ENCODE measurements at regions not wholly inside any gene's neighbourhood (a gene's known extent, or its start where the extent isn't known, plus 50 kb on each side); places are given as distances from the start of the nearest gene placed in this dataset.

DNA sequence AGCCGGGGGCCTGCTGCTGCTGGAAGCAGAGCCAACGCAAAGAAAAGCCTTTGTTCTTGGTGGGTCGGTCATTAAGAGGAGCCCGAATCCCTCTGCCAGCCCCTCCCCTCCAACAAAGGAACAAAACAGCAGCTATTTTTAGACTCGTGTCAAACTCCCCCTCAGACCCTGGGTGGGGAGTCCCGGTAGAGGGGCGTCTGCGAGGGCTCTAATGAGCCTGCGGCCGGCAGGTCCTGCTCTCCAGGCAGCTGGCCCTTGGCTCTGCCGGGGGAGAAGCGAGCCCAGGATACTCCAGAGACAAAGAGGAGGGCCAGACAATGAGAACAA, 114.0 kb downstream of the LHX2 start:
- no peak overlapping the region for H3K27ac ChIP-seq
- DNase-seq = no peak
- no TSS peak for BruUV-seq (replicated peaks)
- H3K4me2 ChIP-seq = no peak overlapping the region
- no peak overlapping the region for H3K4me3 ChIP-seq
- H3K36me3 ChIP-seq (ENCODE audit: low read depth) = no peaks in the 10 kb centered on the region
- no peak overlapping the region for H2AFZ ChIP-seq
- H3K27me3 ChIP-seq (ENCODE audit: insufficient read depth, low read depth) = no peaks in the 10 kb centered on the region
- no peaks in the 10 kb centered on the region for H4K20me1 ChIP-seq (ENCODE audit: insufficient read depth)
- H3K79me2 ChIP-seq (ENCODE audit: low read depth) = no peaks in the 10 kb centered on the region
- intact Hi-C loops (cut with micrococcal nuclease; ENCODE audit: unreplicated experiment) = loop anchor here (5.0 kb wide), 1 partner anchor 132 kb away; the partner anchor contains the start of gene NEK6
- TF ChIP-seq CTCF (conservative IDR thresholded peaks at IDR 0.05) = no peak
- TF ChIP-seq EZH2 (IDR thresholded peaks at IDR 0.05; ENCODE audit: low read depth) = no peak
- no peaks in the 10 kb centered on the region for H3F3A ChIP-seq (ENCODE audit: insufficient read depth, low read depth)
- H3K4me1 ChIP-seq (replicated peaks; ENCODE audit: insufficient read depth) = no peaks in the 10 kb centered on the region
- ChIA-PET CTCF (interaction anchor here (0.6 to 0.9 kb wide), 2 partner anchors 142 to 1304 kb away, joined by 3 to 4 read pairs; no protein-coding TSS in a partner anchor), POLR2A (ENCODE audit: unreplicated experiment) (no interaction called here)
- no peaks in the 10 kb centered on the region for H3K9me3 ChIP-seq (ENCODE audit: insufficient read depth, low read depth)
- no peaks in the 10 kb centered on the region for H3K9me2 ChIP-seq (ENCODE audit: insufficient read depth)

- Histone ChIP-seq H3K9me2 (ENCODE audit: insufficient read depth) (no peaks in the 10 kb centered on the region), H3K79me2 (ENCODE audit: low read depth) (no peaks in the 10 kb centered on the region), H3K36me3 (ENCODE audit: low read depth) (no peaks in the 10 kb centered on the region), H3K4me3 (no peak overlapping the region), H4K20me1 (ENCODE audit: insufficient read depth) (no peaks in the 10 kb centered on the region), H3K4me1 (replicated peaks; ENCODE audit: insufficient read depth) (no peaks in the 10 kb centered on the region), H3K9me3 (ENCODE audit: insufficient read depth, low read depth) (no peaks in the 10 kb centered on the region), H3K27ac (no peak overlapping the region), H3K4me2 (no peak overlapping the region), H3K27me3 (ENCODE audit: insufficient read depth, low read depth) (no peaks in the 10 kb centered on the region), H2AFZ (no peak overlapping the region), H3F3A (ENCODE audit: insufficient read depth, low read depth) (no peaks in the 10 kb centered on the region)
- ChIA-PET POLR2A (ENCODE audit: unreplicated experiment) (interaction anchor here (0.5 to 0.6 kb wide), 2 partner anchors 275 to 1222 kb away, joined by 3 to 9 read pairs; partner anchors contain the start of gene RC3H2), CTCF (interaction anchor here (1.2 to 1.9 kb wide), 3 partner anchors 193 to 266 kb away, joined by 3 to 6 read pairs (median 3); no protein-coding TSS in a partner anchor)
- intact Hi-C loops (cut with micrococcal nuclease; ENCODE audit: unreplicated experiment) = loop anchor here (1.0 to 5.0 kb wide), 3 partner anchors 130 to 266 kb away; partner anchors contain the start of gene NEK6
- DNase-seq = peak; percentile 67 to 81
- peak; percentile 99 for TF ChIP-seq CTCF (conservative IDR thresholded peaks at IDR 0.05)
- TF ChIP-seq EZH2 (IDR thresholded peaks at IDR 0.05; ENCODE audit: low read depth) = no peak
- BruUV-seq (replicated peaks) = no TSS peak
Measured at GRCh38 chr9:124126648-124127646, 115.4 kb downstream of the LHX2 start.

DNA sequence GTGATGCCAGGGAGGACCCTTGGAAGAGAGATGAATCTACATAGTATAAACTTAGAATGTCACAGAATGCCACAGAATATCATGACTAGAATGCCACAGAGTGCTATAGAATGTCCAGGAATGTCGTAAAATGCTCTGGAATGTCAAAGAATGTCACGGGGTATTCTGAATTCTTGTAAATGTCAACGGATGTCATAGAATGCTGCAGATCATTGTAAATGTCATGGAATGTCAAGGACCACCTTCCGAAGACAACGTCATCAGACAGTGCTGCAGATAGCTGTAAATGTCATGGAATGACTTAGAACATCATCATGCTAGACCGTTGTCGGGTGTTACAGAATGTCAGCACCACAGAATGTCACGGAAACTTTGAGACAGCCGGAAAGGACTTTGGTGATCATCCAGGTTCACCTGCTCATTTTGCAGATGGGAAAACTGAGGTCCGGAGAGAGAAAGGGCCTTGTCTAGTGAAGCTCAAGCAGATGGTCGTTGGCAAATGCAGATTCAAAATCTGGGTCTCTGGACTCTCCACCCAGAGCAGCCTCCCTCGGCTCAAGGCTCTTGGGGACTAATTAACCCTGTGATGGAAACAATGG, 117.1 kb downstream of the LHX2 start:
- Histone ChIP-seq H2AFZ (no peak overlapping the region), H3K4me1 (replicated peaks; ENCODE audit: insufficient read depth) (no peaks in the 10 kb centered on the region), H3K36me3 (ENCODE audit: low read depth) (no peaks in the 10 kb centered on the region), H3K27ac (no peak overlapping the region), H3K9me3 (ENCODE audit: insufficient read depth, low read depth) (no peaks in the 10 kb centered on the region), H3K4me3 (no peak overlapping the region), H3K79me2 (ENCODE audit: low read depth) (no peaks in the 10 kb centered on the region), H3K4me2 (no peak overlapping the region), H3F3A (ENCODE audit: insufficient read depth, low read depth) (peaks cover 9% of the 10 kb centered on the region; the same call in 1 of the 2 replicates), H4K20me1 (ENCODE audit: insufficient read depth) (no peaks in the 10 kb centered on the region), H3K9me2 (ENCODE audit: insufficient read depth) (no peaks in the 10 kb centered on the region), H3K27me3 (ENCODE audit: insufficient read depth, low read depth) (no peaks in the 10 kb centered on the region)
- DNase-seq = no peak
- intact Hi-C loops (cut with micrococcal nuclease; ENCODE audit: unreplicated experiment) = loop anchor here (5.0 kb wide), 1 partner anchor 129 kb away; the partner anchor contains the start of gene NEK6
- no TSS peak for BruUV-seq (replicated peaks)
- CTCF ChIA-PET = interaction anchor here (0.5 kb wide), 1 partner anchor 10 kb away, joined by 4 read pairs; no protein-coding TSS in a partner anchor
- POLR2A ChIA-PET (ENCODE audit: unreplicated experiment) = no interaction called here
- TF ChIP-seq EZH2 (IDR thresholded peaks at IDR 0.05; ENCODE audit: low read depth) (no peak), CTCF (conservative IDR thresholded peaks at IDR 0.05) (no peak)

Data from PC-9 (cell line).